HG03342 (cell line): ENCODE measurements at regions not wholly inside any gene's neighbourhood (a gene's known extent, or its start where the extent isn't known, plus 50 kb on each side); places are given as distances from the start of the nearest gene placed in this dataset.
"Not testable (repeated sequence)": the region's sequence is repeated elsewhere in the genome, so short reads cannot be mapped to it uniquely, and the experiment has no call there.

ENCODE experiments used
- ATAC-seq: cut with Tn5 transposase; IDR thresholded peaks from one replicate; pipeline ENCODE4 v1.9.1; 2021; ENCODE audit warnings: mild to moderate bottlenecking, moderate library complexity; ENCODE audit not compliant: unreplicated experiment

DNA sequence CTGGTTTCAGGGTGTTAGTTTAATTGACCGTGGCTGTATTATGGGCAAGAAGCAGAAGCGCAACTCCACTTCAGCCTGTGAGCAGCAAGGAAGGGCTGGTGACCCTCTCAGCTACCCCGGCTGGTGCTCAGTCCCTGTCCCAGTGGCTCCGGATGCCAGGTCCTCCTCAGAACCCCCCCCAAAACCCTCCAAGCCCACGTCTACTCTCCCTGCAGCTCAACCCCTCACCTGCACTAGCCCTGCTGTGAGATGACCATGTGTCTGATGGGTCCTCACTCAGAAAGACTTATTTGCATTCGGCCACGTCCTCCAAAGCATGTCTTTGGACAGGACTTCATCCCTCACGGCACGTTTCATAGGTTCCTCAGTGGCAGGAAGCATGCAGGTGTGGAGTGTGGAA is 119.7 kb upstream of the ALKAL2 start:
- ATAC-seq, result no peak

- no peak for ATAC-seq
These were observed 119.0 kb upstream of the ALKAL2 start for GRCh38 chr2:406876-407275.

DNA sequence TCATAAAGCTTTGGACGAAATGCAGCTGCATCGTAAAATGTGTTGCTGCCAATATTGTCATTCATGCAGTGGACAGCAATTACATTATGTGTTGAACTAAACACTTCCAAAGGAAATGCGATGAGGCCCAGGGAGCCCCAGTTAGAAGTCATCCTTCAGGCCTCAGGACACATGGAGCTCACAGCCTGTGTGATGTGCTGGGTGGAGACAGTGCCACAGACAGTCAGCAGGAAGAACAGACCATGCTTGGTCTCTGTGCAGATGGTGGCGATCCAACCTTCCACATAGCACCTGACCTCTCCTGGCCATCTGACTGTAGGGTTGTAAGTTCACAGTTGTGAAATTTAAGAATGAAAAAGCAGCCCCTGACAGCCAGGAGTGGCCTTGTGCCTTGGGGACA is 118.3 kb upstream of the ALKAL2 start:
- no peak for ATAC-seq

- ATAC-seq, result no peak
These were observed 116.7 kb upstream of the ALKAL2 start for GRCh38 chr2:404581-404980.

- ATAC-seq, result no peak
These were observed 115.8 kb upstream of the ALKAL2 start for GRCh38 chr2:403682-404081.

DNA sequence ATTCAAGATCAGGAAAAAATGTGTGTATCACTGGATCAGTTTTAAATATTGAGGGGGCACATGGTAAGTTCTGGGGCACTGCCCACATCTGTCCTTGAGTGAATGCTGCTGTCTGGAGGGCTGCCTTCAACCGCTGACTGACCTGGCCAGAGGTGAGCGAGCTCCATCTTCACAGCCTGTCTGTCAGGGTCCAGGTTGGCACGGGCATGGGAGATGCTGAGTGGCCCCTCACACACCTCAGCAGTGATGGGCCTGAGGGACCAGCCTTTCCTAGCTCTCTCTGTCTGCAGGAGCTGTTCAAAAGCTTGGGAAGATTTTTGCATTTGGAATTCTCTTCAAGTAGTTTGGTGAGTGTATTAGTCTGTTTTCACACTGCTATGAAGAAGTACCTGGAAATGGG is 114.8 kb upstream of the ALKAL2 start:
- ATAC-seq, result no peak

DNA sequence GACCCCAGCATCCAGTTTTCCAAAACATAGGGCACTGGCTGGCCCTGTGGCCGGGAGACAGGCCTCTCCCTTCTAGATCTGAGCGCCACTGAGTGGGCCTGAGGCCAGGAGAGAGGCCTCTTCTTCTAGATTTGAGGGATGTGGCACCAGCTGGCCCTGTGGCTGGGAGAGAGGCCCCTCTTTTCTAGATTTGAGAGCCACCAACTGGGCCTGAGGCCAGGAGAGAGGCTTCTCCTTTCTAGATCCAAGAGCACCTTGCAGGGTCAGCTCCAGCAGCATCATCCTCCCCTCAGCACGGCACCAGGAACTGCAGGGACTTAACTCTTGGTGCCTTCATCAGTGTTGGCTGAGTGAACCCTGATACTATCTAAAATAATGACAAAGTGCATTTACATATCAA is 114.3 kb upstream of the ALKAL2 start:
- ATAC-seq, result no peak

- ATAC-seq, result no peak
These were observed 113.3 kb upstream of the ALKAL2 start for GRCh38 chr2:401019-401679.

GRCh38 chr2:397926-398325 is 110.0 kb upstream of the ALKAL2 start:
- no peak for ATAC-seq

DNA sequence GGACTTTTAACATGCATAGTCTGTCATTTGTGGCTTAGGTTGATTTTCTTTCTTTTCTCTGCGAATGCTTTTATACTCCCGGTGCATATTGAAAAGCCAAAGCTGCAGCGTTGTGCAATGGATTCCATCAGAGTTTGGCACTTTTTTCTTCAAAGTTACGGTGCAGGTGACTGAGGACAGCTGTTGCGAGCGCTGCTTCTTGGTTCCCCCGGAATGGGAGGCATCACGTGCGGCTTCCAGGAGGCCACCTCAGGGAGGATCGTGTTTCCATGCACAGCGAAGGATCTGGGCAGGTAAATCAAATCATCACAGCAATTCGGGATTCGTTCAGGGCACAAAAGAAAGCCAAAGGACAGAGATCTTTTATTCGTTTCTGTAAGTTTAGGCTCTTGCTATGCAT is 109.6 kb upstream of the ALKAL2 start:
- ATAC-seq, result no peak

- no peak for ATAC-seq
These were observed 109.0 kb upstream of the ALKAL2 start for GRCh38 chr2:396903-397302.

DNA sequence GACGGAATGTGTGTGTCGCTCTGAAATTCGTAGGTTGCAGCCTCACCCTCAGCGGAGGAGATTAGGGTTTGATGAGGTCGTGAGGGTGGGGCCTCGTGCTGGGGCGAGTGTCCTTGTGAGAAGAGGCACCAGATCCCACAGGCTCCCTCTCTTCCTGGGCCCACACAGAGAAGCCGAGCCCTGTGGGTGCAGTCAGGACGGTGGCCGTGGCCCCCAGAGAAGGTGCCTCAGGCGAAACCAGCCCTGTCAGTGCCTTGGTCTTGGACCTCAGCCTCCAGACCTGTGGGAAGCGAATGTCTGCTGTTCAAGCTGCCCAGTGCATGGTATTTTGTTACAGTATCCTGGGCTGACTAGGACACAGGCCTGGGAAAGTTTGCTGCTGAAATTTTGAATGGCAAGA is 108.0 kb upstream of the ALKAL2 start:
- ATAC-seq, result no peak

DNA sequence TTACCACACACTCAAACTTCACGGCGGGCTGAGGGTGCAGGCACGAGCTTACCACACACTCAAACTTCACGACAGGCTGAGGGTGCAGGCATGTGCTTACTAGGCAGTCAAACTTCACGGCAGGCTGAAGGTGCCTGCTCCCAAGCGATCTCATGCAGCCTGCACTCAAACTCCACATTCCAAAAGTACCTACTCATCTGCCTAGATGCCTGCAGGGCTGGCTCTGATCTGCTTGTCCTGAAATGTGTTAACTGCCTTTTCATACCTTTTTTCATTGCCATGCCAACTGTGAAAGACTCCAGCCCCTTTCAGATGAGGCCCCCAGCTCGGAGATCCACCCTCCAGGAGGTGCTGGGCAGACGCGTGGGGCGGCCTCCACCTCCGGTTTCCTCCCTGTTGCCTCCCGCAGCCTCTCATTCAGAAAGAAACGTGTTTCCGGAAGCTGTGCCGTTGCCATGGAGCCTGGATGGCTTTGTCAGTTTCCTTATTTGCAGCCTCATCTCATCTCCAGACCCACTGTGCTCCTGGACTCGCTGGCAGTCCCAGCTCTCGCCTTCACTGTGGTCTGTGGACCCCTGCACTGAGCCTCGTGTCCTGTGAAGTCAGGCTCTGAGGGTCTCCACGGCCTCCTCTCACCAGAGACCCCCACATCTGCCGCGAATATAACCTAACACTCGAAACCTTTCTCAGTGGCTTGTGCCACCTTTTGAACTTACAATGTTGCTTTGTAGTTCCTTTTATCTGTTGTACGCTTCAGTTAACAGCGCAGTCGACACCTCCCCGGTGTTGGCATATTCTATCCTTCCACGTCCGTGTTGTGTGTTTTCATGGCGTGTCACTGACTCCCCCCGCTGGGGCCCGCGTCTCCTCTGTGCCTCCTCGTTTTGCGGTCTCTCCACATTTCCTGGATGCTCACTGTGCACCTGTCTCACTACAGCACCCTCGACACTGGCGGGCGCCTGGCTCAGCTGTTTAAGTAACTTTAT is 106.1 kb upstream of the ALKAL2 start:
- ATAC-seq, result no peak

GRCh38 chr2:392926-393280 is 105.0 kb upstream of the ALKAL2 start:
- ATAC-seq, result no peak

DNA sequence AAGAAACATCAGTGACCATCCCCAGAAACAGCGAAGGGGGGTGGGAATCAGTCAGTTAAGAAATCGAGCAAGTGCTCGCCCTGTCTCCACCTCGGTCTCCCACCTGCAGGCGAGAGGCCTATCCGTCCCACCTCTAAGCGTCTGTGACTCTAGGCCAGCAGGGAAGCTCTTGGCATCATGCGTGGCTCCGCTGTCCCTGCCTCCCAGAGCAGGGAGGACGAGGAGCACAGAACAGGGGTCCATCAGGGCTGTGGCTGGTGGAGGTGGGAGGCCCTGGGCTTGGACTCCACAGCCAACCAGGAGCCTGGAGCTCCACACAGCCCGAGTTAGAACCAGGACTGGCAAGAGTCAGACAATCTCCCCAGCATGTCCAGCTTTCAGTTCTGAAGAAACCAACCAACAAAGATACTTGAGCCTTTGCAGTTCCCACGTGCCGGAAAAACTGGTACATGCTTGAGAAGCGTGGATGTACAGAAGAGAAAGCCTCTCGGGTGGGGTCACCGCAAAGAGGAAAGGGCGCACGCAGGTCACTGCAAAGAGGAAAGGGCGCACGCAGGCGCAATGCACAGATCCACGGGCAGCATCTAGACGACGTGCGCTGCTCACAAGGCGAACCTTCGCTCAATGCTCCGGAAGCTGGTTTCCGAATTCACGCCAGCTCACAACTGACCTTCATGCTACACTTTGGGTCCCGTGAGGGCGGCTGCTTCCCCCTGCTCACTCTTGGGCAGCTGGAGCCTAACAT is 104.5 kb upstream of the ALKAL2 start:
- ATAC-seq, result no peak

GRCh38 chr2:391696-392095 is 103.8 kb upstream of the ALKAL2 start:
- ATAC-seq, result no peak

- no peak for ATAC-seq
These were observed 103.1 kb upstream of the ALKAL2 start for GRCh38 chr2:390959-391358.

DNA sequence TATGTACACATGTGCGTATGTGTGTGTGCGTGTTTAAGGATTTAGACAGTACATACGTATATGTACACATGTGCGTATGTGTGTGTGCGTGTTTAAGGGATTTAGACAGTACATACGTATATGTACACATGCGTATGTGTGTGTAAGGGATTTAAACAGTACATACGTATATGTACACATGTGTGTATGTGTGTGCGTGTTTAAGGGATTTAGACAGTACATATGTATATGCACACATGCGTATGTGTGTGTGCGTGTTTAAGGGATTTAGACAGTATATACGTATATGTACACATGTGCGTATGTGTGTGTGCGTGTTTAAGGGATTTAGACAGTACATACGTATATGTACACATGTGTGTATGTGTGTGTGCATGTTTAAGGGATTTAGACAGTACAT is 102.1 kb upstream of the ALKAL2 start:
- ATAC-seq, result not testable (repeated sequence)

DNA sequence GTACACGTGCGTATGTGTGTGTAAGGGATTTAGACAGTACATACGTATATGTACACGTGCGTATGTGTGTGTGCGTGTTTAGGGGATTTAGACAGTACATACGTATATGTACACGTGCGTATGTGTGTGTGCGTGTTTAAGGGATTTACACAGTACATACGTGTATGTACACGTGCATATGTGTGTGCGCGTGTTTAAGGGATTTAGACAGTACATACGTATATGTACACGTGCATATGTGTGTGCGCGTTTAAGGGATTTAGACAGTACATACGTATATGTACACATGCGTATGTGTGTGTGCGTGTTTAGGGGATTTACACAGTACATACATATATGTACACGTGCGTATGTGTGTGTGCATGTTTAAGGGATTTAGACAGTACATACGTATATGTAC is 100.9 kb upstream of the ALKAL2 start:
- ATAC-seq, result not testable (repeated sequence)

GRCh38 chr2:387980-388421 is 100.1 kb upstream of the ALKAL2 start:
- ATAC-seq, result no peak

GRCh38 chr2:386406-387103 is 98.7 kb upstream of the ALKAL2 start:
- ATAC-seq, result no peak
